Right cardiac atrium (tissue), 5 donors: ENCODE measurements at regions not wholly inside any gene's neighbourhood (a gene's known extent, or its start where the extent isn't known, plus 50 kb on each side); places are given as distances from the start of the nearest gene placed in this dataset.
"Not testable (repeated sequence)": the region's sequence is repeated elsewhere in the genome, so short reads cannot be mapped to it uniquely, and the experiment has no call there.

ENCODE experiments used
- ATAC-seq, 2 donors: fragments of 200-7000 bp; cut with Tn5 transposase; one replicate each; pipeline versions ENCODE4 v1.8.0 to v1.9.1; 2020; ENCODE audit warnings: moderate library complexity in 2 of 2, mild to moderate bottlenecking in 1 of 2
- DNase-seq, 3 donors: peaks; one replicate each; pipeline ENCODE4 v3.0.0-alpha.2; 2020
- H3K27ac ChIP-seq: one replicate; pipeline ENCODE4 v1.5.1; 2013; ENCODE audit warnings: mild to moderate bottlenecking, low read length, control low read depth, moderate library complexity
- H3K27me3 ChIP-seq: one replicate; pipeline ENCODE4 v1.6.1; 2013; ENCODE audit not compliant: control insufficient read depth, insufficient read depth
- H3K4me1 ChIP-seq: one replicate; pipeline ENCODE4 v1.6.1; 2013; ENCODE audit warnings: low read length; ENCODE audit not compliant: control insufficient read depth, insufficient read depth
- H3K4me3 ChIP-seq: one replicate; pipeline ENCODE4 v1.5.1; 2013; ENCODE audit warnings: low read length, control low read depth
- H3K9me3 ChIP-seq: one replicate; pipeline ENCODE4 v1.6.1; 2013; ENCODE audit warnings: low read length; ENCODE audit not compliant: control insufficient read depth
- WGBS: extraction: QIAGEN DNeasy Blood & Tissue Kit; methylation state at CpG from one replicate; pipeline ENCODE4 v1.1.7; 2013; 5-methylcytosine and 5-hydroxymethylcytosine counted together
- intact Hi-C, 4 donors: fragments of 100-400 bp; cut with DNase I; formaldehyde crosslinking; loops; one replicate each; pipeline versions ENCODE4 v1.11.0 to v1.14.0; 2022 to 2023
- donor health status: healthy with polysubstance abuse.
- donor health status: DM: no; HTN: yes; CAD: no.
- donor health status: DM: no; HTN: no; CAD: no.
- donor health status: DM: no; HTN: yes; CAD: no; lungs with severe emphysema.
- donor health status: DM: yes; HTN: yes; CAD: no.

GRCh38 chr4:126396121-126396520 is 1081.4 kb downstream of the FAT4 start:
- no peak overlapping the region for H3K4me3 ChIP-seq
- ATAC-seq (no peak), DNase-seq (no peak)
- 92% methylated on average over 3 of the region's 3 CpGs for WGBS
- no peaks in the 10 kb centered on the region for H3K4me1 ChIP-seq
- H3K27ac ChIP-seq: no peak overlapping the region
- H3K27me3 ChIP-seq: no peaks in the 10 kb centered on the region
- intact Hi-C loops: no loop called here
- H3K9me3 ChIP-seq: no peaks in the 10 kb centered on the region

GRCh38 chr4:126396703-126397102 is 1081.9 kb downstream of the FAT4 start:
- Histone ChIP-seq H3K4me1 (no peaks in the 10 kb centered on the region), H3K27ac (no peak overlapping the region), H3K27me3 (no peaks in the 10 kb centered on the region), H3K4me3 (no peak overlapping the region), H3K9me3 (no peaks in the 10 kb centered on the region)
- DNase-seq (no peak), ATAC-seq (no peak)
- intact Hi-C loops: no loop called here
- 94% methylated on average over 1 of the region's 1 CpG for WGBS

- intact Hi-C loops: no loop called here
- 93% methylated on average over 1 of the region's 1 CpG for WGBS
- no peak overlapping the region for H3K4me3 ChIP-seq
These were observed 1089.8 kb downstream of the FAT4 start for GRCh38 chr4:126404549-126404948.

DNA sequence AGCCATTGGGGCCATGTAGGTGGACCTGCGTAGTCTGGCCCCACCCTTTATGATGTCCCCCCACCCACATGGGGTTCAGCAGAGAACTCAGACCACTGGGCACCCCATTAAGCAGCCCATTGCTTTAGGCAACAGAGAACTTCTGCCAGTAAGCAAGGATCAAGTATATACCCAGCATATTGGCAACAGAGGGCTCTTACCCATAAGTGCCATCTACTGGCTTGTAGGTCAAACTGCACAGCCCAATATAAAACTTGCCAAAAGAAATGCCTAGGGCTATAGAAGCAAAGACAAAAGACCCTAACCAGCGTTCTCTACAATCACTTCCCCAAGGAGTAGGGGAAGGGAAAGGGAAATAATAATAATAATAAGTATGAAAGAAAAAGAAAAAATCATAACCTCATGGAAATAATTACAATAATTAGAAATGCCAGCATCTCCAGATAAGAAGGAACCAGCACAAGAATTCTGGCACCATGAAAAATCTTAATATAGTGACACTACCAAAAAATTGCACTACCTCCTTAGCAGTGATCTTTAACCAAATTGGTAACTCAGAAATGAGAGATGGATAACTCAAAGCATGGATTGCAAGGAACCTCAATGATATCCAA is 1090.7 kb downstream of the FAT4 start:
- DNase-seq: no peak
- Histone ChIP-seq H3K27me3 (no peaks in the 10 kb centered on the region), H3K27ac (no peak overlapping the region), H3K4me1 (no peaks in the 10 kb centered on the region), H3K9me3 (no peaks in the 10 kb centered on the region), H3K4me3 (no peak overlapping the region)
- 67% methylated on average over 2 of the region's 2 CpGs for WGBS
- intact Hi-C loops: no loop called here
- peak in 1 of 2 donors; percentile 26 for ATAC-seq

More at GRCh38 chr4:126404549-126404948, 1089.8 kb downstream of the FAT4 start:
- no peak overlapping the region for H3K27ac ChIP-seq
- no peaks in the 10 kb centered on the region for H3K4me1 ChIP-seq
- DNase-seq: no peak
- no peak for ATAC-seq
- no peaks in the 10 kb centered on the region for H3K27me3 ChIP-seq
- H3K9me3 ChIP-seq: no peaks in the 10 kb centered on the region

DNA sequence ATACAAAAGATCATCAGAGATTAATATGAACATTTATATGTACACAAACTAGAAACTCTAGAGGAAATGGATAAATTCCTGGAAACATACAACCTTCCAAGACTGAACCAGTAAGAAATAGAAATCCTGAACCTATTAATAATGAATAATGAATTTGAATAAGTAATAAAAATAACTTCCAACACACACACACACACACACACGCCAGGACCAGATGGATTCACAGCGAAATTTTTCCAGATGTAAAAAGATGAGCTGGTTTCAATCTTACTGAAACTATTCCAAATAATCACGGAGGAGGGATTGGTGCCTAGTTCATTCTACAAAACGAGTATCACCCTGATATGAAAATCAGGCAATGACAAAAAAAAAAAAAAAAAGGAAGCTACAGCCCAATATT is 1095.0 kb downstream of the FAT4 start:
- DNase-seq (no peak), ATAC-seq (no peak)
- WGBS: 74% methylated on average over 4 of the region's 4 CpGs
- intact Hi-C loops: no loop called here
- no peaks in the 10 kb centered on the region for H3K9me3 ChIP-seq
- no peaks in the 10 kb centered on the region for H3K27me3 ChIP-seq
- no peak overlapping the region for H3K27ac ChIP-seq
- no peak overlapping the region for H3K4me3 ChIP-seq
- no peaks in the 10 kb centered on the region for H3K4me1 ChIP-seq

DNA sequence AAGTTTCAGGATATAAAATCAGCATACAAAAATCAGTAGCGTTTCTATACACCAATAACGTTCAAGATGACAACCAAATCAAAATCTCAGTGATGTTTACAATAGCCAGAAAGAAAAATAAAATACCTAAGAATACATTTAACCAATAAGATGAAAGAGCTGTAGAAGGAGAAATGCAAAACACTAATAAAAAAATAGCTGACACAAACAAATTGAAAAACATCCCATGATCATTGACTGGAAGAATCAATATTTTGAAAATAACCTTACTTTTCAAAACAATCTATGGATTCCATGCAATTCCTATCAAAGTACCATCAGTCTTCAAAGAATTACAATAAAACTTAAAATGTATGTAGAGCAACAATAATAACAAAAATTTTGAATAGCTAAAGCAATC is 1096.3 kb downstream of the FAT4 start:
- H3K4me1 ChIP-seq: no peaks in the 10 kb centered on the region
- DNase-seq (no peak), ATAC-seq (no peak)
- H3K27ac ChIP-seq: no peak overlapping the region
- H3K4me3 ChIP-seq: no peak overlapping the region
- no peaks in the 10 kb centered on the region for H3K27me3 ChIP-seq
- intact Hi-C loops: no loop called here
- WGBS: 85% methylated on average over 2 of the region's 2 CpGs
- no peaks in the 10 kb centered on the region for H3K9me3 ChIP-seq

DNA sequence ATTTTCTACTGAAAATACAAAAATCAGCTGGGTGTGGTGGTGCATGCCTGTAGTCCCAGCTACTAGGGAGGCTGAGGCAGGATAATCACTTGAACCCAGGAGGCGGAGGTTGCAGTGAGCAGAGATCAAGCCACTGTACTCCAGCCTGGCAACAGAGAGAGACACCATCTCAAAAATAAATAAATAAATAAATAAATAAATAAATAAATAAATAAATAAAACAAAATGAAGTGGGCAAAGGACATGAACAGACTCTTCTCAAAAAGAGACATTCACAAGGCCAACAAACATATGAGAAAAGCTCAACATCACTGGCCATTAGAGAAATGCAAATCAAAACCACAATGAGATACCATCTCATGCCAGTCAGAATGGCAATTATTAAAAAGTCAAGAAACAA is 1097.6 kb downstream of the FAT4 start:
- intact Hi-C loops, H3K27me3 ChIP-seq, ATAC-seq, H3K4me1 ChIP-seq, H3K27ac ChIP-seq, H3K4me3 ChIP-seq, DNase-seq, H3K9me3 ChIP-seq: not testable (repeated sequence)
- 100% methylated on average over 1 of the region's 1 CpG for WGBS

DNA sequence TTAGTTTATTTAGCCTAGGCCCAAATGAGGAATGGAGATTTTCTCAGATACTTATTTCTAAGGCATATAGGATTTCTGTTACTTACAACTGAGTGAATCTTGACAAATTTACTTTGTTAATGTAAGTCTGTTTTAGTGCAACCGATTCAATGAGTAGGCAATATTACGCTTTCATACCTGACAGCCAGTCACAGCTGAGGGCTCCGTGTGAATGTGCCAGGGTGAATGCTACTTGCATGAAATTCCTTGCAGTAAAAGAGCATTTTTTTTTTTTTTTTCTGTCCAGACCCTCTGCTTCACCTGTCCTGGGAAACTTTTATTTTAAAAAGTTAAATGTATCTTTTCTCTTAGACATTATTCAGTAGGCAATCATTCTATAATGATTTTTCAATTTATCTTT is 1100.0 kb downstream of the FAT4 start:
- Histone ChIP-seq H3K27ac (no peak overlapping the region), H3K27me3 (no peaks in the 10 kb centered on the region), H3K4me3 (no peak overlapping the region), H3K4me1 (no peaks in the 10 kb centered on the region), H3K9me3 (no peaks in the 10 kb centered on the region)
- 87% methylated on average over 3 of the region's 3 CpGs for WGBS
- intact Hi-C loops: no loop called here
- ATAC-seq (no peak), DNase-seq (no peak)

- Histone ChIP-seq H3K4me1 (no peaks in the 10 kb centered on the region), H3K9me3 (no peaks in the 10 kb centered on the region), H3K4me3 (no peak overlapping the region), H3K27ac (no peak overlapping the region), H3K27me3 (no peaks in the 10 kb centered on the region)
- DNase-seq (no peak), ATAC-seq (no peak)
- intact Hi-C loops: no loop called here
These were observed 1104.5 kb downstream of the FAT4 start for GRCh38 chr4:126419266-126419665.

GRCh38 chr4:126427853-126428252 is 1113.1 kb downstream of the FAT4 start:
- intact Hi-C loops: no loop called here
- Histone ChIP-seq H3K4me3 (no peak overlapping the region), H3K4me1 (no peaks in the 10 kb centered on the region), H3K27ac (no peak overlapping the region), H3K9me3 (no peaks in the 10 kb centered on the region), H3K27me3 (no peaks in the 10 kb centered on the region)
- WGBS: 75% methylated on average over 4 of the region's 4 CpGs
- no peak for ATAC-seq
- no peak for DNase-seq

DNA sequence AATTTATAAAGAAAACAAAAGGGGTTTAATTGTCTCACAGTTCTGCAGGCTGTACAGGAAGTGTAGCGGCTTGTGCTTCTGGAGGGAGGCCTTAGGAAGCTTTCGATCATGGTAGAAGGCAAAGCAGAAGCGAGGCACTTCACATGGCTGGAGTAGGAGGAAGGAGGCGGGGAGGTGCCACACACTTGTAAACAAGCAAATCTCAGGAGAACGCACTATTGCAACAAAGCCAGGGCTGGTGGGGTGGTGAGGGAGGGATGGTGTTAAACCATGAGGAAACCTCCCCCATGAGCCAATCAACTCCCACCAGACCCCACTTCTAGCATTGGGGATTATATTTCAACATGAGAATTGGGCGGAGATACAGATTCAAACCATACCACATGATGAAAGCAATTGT is 1116.3 kb downstream of the FAT4 start:
- intact Hi-C loops: no loop called here
- WGBS: 91% methylated on average over 6 of the region's 6 CpGs
- no peak for ATAC-seq
- no peak overlapping the region for H3K27ac ChIP-seq
- no peaks in the 10 kb centered on the region for H3K27me3 ChIP-seq
- no peaks in the 10 kb centered on the region for H3K9me3 ChIP-seq
- H3K4me1 ChIP-seq: no peaks in the 10 kb centered on the region
- DNase-seq: no peak
- H3K4me3 ChIP-seq: no peak overlapping the region

- ATAC-seq: no peak
- no peaks in the 10 kb centered on the region for H3K4me1 ChIP-seq
- no peaks in the 10 kb centered on the region for H3K27me3 ChIP-seq
- 68% methylated on average over 2 of the region's 2 CpGs for WGBS
- H3K9me3 ChIP-seq: no peaks in the 10 kb centered on the region
- no peak for DNase-seq
- intact Hi-C loops: no loop called here
- H3K4me3 ChIP-seq: no peak overlapping the region
- no peak overlapping the region for H3K27ac ChIP-seq
These were observed 1120.7 kb downstream of the FAT4 start for GRCh38 chr4:126435491-126435890.
